ENCODE measurements at regions not wholly inside any gene's neighbourhood (a gene's known extent, or its start where the extent isn't known, plus 50 kb on each side); places are given as distances from the start of the nearest gene placed in this dataset.

DNA sequence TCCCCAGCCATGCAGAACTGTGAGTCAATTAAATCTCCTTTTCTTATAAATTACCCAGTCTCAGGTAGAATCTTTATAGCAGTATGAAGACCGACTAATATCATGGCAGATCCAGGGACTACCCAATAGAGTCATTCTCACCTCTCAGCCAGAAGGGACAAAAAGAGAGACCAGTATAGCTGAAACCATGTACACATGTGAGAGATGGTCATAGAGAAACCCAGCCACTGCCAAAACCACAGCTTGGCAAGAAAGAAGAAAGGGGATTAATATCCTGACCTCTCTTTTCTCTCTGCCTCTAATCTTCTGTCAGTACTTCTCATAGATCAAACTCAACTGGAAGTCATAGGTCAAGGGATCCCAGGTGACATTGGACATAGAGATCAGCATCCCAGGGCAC is 109.8 kb downstream of the CCDC34 start:
- no peak for TF ChIP-seq POU2F2 (IDR thresholded peaks at IDR 0.05; ENCODE audit: low read depth, low read length)
- no peak for TF ChIP-seq TAF1 (IDR thresholded peaks at IDR 0.05; ENCODE audit: low read depth, low read length)
- no peak for TF ChIP-seq POLR2AphosphoS5 (IDR thresholded peaks at IDR 0.05; ENCODE audit: low read depth, low read length)
- no peak for TF ChIP-seq POLR2A (IDR thresholded peaks at IDR 0.05; ENCODE audit: low read depth, low read length)

Data from GM12891 (cell line).